Stomach (tissue), 4 donors: ENCODE measurements at regions not wholly inside any gene's neighbourhood (a gene's known extent, or its start where the extent isn't known, plus 50 kb on each side); places are given as distances from the start of the nearest gene placed in this dataset.

Source experiments
- POLR2A ChIP-seq, 4 donors: fragments of 450-650 bp; IDR thresholded peaks; one replicate each; pipeline ENCODE4 v1.6.1; 2016; ENCODE audit warnings: antibody characterized with exemption in 4 of 4, control low read depth in 2 of 4, mild to moderate bottlenecking in 1 of 4, moderate library complexity in 1 of 4
- POLR2AphosphoS5 ChIP-seq, 3 donors: sonication (generic); formaldehyde crosslinking; IDR thresholded peaks; one replicate each; pipeline ENCODE4 v1.6.1; 2016; ENCODE audit warnings: antibody characterized with exemption in 3 of 3
- TF ChIP-seq, protein P1 (sequence below), 7 experiments: fragments of 450-650 bp in 4 of 7; fragments of 200-600 bp in 3 of 7; sonication (generic) in 3 of 7; IDR thresholded peaks; one replicate each; pipeline ENCODE4 v1.5.1; 2016 to 2019; ENCODE audit warnings: antibody characterized with exemption in 7 of 7, control low read depth in 2 of 7, mild to moderate bottlenecking in 1 of 7

DNA sequence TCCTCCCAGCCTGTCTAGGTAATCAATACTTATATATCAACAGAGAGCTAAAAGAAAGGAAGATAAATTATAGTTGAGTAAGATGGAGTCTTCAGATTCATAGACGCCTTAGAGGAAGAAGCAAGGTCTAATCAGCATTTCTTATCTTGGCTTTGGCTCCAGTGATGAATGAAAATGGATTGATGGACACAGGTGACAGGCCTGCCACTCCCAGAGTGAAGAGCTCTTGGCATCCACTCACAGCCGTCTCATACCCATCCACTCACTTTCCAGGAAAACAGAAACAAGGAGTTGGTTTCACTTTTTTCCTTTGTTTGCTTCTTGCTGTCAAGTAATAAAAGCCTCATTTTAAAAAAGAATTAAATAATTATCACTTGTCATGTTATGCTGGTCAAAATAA is 168.2 kb downstream of the MFSD1 start:
- TF ChIP-seq, protein P1, sequence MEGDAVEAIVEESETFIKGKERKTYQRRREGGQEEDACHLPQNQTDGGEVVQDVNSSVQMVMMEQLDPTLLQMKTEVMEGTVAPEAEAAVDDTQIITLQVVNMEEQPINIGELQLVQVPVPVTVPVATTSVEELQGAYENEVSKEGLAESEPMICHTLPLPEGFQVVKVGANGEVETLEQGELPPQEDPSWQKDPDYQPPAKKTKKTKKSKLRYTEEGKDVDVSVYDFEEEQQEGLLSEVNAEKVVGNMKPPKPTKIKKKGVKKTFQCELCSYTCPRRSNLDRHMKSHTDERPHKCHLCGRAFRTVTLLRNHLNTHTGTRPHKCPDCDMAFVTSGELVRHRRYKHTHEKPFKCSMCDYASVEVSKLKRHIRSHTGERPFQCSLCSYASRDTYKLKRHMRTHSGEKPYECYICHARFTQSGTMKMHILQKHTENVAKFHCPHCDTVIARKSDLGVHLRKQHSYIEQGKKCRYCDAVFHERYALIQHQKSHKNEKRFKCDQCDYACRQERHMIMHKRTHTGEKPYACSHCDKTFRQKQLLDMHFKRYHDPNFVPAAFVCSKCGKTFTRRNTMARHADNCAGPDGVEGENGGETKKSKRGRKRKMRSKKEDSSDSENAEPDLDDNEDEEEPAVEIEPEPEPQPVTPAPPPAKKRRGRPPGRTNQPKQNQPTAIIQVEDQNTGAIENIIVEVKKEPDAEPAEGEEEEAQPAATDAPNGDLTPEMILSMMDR (IDR thresholded peaks at IDR 0.05), result no peak
- TF ChIP-seq POLR2AphosphoS5 (IDR thresholded peaks at IDR 0.05) (no peak), POLR2A (IDR thresholded peaks at IDR 0.05) (no peak)
